NB4 (cell line): ENCODE measurements at regions not wholly inside any gene's neighbourhood (a gene's known extent, or its start where the extent isn't known, plus 50 kb on each side); places are given as distances from the start of the nearest gene placed in this dataset.

Experiments
- MAX ChIP-seq: IDR thresholded peaks from 2 replicates; pipeline ENCODE4 v1.6.1; 2011; ENCODE audit warnings: low read depth, low read length
- MYC ChIP-seq: IDR thresholded peaks from 2 replicates; pipeline ENCODE4 v1.6.1; 2011; ENCODE audit warnings: low read depth, low read length
- POLR2A ChIP-seq: IDR thresholded peaks from 2 replicates; pipeline ENCODE4 v1.6.1; 2011; ENCODE audit warnings: mild to moderate bottlenecking; ENCODE audit not compliant: insufficient read length; ENCODE audit errors: extremely low read depth
- TF ChIP-seq, protein P1 (sequence below): IDR thresholded peaks from one replicate; pipeline ENCODE4 v1.5.1; 2012; ENCODE audit warnings: low read depth, low read length

DNA sequence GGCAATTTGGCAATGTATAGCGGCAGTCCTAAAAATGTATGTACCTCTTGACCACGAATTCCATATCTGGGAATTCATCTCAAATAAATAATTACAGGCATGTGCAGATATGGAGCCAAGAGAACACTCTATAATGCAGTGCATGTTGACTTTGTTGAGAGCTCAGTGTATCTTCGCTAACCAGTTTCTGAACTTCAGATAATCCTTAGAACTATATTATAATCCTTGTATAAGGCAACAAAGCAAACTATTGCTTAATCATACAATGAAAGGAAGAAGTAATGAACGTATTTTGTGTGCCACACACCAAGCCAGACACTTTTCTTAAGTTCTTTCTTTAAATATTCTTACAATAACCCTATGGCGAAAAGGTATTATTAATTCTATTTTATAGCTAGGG, 168.5 kb downstream of the SMIM20 start:
- TF ChIP-seq, protein P1, sequence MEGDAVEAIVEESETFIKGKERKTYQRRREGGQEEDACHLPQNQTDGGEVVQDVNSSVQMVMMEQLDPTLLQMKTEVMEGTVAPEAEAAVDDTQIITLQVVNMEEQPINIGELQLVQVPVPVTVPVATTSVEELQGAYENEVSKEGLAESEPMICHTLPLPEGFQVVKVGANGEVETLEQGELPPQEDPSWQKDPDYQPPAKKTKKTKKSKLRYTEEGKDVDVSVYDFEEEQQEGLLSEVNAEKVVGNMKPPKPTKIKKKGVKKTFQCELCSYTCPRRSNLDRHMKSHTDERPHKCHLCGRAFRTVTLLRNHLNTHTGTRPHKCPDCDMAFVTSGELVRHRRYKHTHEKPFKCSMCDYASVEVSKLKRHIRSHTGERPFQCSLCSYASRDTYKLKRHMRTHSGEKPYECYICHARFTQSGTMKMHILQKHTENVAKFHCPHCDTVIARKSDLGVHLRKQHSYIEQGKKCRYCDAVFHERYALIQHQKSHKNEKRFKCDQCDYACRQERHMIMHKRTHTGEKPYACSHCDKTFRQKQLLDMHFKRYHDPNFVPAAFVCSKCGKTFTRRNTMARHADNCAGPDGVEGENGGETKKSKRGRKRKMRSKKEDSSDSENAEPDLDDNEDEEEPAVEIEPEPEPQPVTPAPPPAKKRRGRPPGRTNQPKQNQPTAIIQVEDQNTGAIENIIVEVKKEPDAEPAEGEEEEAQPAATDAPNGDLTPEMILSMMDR, result no peak
- TF ChIP-seq MYC, result no peak
- TF ChIP-seq POLR2A, result no peak
- no peak for TF ChIP-seq MAX
